HG03442 (cell line): ENCODE measurements at regions not wholly inside any gene's neighbourhood (a gene's known extent, or its start where the extent isn't known, plus 50 kb on each side); places are given as distances from the start of the nearest gene placed in this dataset.
A peak's percentile ranks its signal among the peaks of the same experiment; 100 is the strongest.
"Not testable (repeated sequence)": the region's sequence is repeated elsewhere in the genome, so short reads cannot be mapped to it uniquely, and the experiment has no call there.

Experiments
- ATAC-seq: cut with Tn5 transposase; IDR thresholded peaks from one replicate; pipeline ENCODE4 v1.9.1; 2021; ENCODE audit warnings: mild to moderate bottlenecking, moderate library complexity; ENCODE audit not compliant: unreplicated experiment

DNA sequence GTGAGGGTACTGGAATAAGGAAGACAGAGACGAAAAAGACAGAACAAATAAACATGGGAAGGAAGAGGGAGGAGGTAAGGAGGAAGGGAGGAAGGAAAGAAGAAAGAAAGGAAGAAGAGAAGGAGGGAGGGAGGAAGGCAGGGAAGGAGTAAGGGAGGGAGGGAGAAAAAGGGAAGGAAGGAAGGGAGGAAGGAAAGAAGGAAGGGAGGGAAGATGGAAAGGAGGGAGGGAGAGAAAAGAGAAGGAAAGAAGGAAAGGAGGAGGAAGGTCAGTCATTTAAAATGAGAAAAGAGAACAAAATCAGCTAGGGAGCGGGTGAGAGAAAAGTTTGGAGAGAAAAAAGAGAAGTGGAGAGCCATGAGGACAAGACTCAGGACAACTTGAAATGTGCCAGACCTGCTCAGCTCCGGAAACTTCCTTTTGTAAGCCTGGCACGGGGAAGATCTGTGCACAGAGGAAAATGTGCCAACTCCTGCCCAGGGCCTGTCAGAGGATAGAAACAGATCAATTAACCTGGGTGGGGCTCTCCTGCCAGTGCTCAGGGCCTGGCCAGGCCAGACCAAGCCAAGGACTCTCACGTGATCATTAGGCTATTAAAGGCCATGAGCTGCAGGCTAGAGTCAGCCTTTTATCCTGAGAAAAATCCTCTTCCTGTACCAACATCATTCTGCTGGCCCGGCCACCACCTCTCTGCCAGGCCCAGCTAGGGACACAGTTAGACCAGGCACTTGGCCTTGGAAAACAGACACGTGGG, 50.1 kb upstream of the BCL6 start:
- no peak for ATAC-seq

DNA sequence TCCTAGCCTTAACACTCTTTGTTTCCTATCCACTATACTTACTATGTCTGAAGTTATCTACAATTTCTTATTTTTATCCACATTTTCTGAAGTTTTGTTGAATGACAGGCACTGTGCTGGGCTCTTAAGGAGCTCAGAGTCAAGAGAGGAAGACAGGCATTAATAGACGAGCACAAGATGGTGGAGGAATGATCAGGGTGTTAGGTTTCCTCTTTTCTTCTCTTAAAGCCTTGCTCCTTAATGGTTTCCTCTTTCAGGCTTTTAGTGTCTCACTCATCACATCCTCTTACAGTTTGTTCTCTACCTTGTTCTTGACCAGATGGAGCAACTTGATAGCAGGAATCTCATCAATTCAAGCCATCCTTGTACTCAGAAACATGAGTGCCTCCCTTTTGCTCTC, 52.9 kb upstream of the BCL6 start:
- no peak for ATAC-seq

DNA sequence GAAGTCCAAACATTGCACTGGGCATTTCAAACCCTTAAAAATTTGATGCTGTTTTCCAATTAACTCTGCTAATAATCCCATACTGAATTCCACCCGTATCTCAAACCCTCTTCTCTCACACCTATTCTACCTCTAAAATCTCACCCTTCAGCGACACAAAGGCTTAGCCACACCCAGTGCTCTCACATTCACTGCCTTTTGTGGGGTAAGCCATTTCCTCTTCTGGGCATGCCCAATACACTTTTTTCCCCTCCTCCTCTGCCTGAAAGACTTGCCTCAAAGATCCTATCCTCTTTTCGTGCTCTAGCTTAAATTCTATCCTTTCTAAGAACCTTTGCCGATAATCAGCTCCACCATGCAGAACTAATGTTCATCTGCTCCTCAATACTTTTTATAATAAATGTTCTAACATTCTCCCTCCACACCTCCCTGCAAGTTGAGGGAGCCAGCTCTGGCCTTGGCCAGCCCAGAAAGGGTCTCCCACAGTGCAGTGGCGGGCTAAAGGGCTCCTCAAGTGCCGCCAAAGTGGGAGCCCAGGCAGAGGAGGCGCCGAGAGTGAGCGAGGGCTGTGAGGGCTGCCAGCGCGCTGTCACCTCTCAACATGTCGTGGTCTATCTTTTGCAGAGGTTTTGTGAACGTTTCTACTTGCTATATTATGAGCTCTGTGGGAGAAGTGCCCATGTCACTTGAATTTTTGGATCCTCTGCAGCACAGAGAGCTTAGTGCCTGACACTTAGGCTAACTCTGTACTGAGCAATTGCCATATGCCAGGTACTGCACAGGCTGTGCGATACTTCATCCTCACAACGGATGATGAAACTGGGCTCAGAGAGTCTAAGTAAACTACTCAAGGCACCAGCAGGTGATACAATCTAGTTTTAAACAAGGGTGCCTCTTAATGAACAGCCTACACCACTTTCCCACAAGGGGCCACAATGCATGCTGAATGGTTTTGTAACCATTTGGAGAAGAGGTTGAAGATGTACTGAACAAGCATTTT, 53.6 kb upstream of the BCL6 start:
- ATAC-seq = no peak

DNA sequence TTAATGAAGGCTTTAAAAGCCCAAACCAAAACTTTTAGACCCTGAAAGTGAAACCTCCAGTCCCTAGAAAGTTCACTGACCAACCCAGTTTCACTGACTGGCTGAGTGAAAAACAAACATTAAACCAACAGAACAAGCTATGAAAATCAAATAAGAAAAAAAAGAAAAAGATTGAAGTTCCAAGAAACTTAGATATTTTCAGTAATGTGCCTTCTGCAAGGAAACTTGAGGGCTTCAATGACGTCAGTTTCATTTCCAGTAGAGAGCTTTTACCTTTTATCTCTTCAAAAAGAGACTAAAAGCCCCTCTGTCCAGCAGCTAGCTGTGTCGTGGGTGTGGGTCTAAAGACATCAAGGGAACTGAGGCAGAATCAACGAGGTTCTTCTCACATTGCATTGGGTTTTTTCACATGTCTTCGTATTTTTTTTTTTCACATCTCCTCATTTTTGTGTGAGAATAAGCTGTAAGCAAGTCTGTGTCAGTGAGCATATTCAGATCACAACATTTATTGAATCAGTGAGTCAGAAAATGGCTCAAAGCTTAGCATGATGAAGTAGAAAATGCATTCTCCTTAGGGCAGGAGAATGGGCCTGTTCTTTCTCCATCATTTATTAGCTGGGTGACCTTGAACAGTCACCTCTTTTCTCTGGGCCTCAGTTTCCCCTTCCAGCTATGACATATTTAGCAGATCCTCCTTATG, 54.8 kb upstream of the BCL6 start:
- ATAC-seq = peak; percentile 33

DNA sequence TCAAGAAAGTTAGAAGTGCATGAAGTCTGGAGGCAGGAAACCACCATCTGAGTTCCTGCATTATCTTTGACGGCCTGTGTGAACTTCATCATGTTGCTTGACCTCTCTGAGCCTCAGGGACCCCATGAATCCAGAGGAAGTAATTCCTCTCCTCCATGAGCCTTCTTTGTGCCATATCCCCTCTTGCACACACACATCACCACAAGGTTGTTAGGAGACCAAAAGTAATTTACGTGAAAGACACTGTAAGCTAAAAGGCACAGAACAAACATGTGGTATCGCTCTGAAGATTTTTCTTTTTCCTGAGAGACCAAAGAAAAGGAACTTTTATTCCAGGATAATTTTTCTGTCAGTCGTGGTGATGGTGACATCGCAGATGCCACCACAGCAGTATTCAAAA, 55.9 kb upstream of the BCL6 start:
- ATAC-seq = no peak

DNA sequence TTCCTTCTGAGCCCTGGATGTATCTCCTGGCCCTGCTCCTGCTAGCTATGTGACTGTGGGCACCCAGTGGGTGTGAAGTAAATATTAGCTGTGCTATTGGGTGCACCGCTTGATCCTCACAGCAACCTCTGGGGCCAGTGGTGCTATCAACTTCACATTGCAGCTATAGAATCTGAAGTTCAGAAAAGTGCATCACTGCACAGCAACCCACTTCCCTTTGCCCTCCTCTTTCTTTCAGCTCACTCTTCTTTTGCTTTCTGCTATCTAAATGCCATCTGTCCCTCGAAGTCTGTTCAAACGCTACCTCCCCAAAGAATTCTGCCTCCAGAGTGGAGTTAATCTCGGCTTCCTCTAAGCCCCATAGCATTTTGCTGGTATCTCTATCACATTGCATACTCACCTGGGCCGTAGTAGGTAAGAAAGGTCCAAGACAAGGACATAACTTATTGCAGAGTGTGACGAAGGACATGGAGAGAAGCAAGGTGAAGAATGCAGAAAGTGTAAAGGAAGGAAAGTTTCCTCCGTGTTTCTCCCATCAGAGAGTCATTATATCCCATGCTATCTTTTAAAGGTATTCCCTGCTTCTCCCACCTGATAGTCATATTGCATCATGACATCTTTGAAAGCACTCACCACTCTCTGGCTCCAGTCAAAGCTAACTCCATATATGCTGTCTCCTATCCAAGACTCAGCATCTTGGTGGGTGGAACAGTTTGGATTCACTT, 57.1 kb upstream of the BCL6 start:
- ATAC-seq = no peak

DNA sequence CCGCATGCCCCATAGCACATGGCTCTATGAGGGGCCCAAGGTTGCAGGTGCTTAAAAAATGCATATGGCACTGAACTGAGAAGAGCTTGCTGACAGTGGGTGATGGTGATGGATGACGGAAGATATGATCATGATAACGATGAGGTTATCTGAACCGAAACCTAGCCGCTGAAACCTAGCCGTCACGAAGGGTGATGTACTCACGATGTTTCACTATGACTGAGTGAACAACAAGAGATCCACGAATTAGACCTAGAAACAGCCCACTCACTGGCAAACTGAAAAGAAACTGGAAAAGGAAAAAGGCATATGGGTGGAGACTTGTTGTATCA, 57.6 kb upstream of the BCL6 start:
- ATAC-seq = peak; percentile 91

DNA sequence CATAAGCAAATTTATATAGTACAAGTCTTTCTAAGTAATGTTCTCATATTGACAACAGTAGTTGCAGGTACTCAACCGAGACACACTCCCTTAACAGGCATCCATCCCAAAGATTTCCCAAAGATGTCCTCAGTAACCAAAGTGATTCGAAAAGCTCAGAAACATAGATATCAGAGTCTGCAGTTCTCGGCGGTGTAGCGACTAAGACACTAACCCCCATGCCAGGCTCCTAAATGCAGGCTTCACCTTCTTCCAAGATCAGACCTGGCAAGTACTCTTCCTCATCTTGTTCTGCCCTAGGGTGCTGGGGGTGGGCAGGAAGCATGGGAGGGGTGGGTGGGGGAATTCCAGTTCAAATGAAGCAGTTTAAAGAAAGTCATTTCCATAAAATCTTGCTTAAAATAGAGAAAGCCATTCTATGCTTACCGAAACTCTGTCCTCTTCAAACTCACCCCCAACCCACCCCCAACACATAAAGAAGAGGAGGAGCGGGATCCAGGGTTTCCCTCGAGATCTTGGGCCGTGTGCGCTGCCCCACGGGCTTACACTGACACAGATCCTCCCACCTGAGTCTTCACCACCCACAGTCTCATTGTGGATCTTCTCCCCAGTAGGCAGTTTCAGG, 59.0 kb upstream of the BCL6 start:
- no peak for ATAC-seq

DNA sequence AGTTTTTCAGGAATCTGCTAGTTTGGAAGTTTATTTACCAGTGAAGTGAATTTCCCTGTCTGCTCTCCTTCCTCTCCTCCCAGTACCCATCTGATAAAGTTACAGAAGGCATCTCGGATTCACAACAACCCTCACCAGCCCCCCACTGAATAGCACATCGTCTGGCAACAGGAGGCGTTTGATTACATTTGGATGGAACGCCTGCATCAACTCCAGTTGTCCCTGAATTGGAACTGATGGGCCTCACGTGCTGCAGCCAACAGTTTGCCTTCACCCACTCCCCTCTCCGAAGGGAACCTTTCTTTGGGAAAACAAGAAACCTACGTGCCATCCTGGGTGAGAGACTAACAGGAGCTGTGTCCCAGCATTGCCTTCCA, 59.5 kb upstream of the BCL6 start:
- ATAC-seq = no peak

DNA sequence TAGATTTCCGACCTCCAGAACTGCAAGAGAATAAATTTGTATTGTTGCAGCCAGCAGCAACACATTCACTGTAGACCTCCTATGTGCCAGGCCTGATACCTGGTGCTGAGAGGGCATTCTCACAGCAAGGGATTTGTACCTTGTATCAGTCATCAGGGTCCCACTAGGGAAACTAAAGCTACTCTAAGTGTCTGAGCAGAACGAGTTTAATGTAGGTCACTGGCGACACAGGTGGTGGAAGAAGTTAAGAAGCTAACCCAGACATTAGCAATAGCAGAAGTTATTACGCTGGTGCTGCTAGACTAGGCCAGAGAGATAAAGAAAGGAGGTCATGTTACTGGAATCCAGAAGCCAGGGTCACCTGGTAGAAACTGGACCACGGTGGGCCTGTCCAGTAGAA, 60.5 kb upstream of the BCL6 start:
- ATAC-seq = no peak

DNA sequence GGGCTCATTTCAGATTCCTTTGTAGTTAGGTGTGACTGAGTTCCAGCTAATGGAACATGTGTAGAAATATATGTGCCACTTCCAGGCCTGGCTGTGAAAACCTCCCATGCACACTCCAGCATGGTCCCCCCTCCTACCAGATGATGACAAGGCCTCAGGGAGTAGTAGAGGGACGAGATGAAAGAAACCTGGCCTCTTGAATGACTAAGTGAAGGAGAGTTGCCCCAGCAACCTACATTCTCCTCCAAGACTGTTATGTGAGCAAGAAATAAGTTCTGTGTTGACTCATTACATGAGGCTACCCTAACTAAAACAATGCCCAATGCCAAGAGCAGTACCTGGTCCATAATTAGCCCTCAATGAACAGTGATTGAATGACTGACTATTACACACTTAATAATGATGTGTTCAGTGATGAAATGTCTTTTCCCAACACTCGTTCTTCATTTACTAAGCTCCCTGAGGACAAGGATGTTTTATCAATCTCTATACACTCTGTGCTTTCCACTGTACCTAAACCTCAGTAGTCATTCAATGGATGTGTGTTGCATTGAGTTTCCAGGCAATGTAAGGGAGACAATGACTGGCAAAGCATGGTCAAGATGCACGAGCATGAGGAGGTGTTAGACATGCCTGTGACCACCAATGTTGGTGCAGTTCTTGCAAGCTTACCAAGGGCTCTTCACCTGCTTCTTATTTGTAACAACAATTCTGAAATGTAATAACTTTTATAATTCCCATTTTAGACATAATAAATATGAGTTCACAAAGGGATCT, 62.0 kb upstream of the BCL6 start:
- peak; percentile 44 for ATAC-seq

DNA sequence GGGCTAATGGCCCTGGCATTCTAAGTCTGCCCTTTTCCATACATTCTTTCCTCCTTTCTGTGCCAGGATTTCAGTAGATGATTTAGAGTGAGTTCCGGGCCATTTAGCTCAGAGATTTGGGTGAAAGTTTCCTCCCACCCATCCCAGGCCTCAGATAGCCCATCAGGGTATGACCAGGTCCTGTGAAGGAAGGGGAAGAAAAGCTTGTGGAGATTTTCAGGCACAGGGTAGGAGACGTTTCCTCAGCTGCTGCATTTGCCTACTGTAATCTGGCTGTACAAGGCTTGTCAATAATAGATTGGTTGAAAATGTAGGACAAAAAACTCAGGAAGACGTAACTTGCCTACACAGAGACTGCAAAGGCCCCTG, 63.2 kb upstream of the BCL6 start:
- ATAC-seq = no peak

DNA sequence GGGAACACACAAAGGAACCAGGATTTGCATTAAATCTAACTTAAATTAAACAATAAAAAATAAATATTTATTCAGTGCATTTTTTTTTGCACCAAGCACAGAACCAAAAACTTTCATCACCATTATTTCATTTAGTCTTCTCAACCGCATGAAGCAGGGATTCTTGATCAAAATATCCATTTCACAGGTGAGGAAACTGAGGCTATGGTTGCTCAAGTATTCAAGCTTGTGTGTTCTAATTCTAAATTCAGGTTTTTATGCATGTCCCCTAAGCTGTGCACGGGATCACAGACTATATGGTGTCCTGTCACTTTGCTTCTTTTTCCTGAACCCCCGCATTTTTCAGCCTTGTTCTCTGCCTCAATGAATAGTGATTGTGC, 64.3 kb upstream of the BCL6 start:
- ATAC-seq = no peak

DNA sequence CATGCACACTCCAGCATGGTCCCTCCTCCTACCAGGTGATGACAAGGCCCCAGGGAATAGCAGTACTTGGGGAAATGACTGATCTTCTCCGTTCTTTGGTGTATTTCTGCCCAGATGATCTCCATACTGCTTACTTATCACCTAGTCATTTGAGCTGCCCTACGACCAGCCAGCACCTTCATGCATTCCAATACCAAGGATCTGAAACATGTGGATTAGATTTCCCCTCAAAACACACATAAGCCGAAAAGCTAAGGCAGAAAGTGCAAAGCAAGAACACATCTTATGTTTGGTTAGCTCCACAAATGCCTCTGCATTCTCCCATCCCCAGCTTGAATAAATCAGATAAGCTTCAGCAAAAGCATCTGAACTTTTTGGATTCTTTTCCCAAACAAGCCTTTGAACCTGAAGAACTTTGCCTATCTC, 64.8 kb upstream of the BCL6 start:
- no peak for ATAC-seq

DNA sequence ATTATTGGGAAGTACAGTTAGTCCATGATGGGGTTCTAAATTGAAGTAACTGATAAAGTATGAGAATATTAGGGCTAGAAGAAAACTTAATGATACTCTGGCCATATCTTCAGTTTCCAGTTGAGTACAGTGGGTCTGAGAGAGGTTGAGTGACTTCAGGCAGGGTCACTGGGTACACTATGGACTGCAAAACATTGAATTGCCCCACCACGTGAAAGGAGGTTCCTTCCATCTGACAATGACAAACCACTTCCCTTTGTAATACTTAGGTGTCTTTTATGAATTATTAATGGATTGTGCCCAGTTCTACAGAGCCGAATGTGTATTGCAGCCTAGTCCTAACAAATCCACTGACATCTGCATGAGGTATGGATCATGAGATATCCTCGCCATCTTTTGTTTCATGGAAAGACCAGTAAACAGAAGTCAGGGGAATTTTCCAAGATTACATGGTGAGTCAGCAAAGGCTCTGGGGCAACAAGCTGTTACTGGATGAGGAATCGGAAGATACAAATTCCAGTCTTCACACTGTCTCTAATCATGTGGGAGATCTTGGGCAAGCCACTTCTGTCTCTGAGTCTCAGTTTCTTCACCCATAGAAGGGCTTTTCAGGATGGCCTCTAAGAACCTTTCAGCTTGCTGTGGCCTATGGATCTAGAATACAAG, 66.5 kb upstream of the BCL6 start:
- no peak for ATAC-seq

DNA sequence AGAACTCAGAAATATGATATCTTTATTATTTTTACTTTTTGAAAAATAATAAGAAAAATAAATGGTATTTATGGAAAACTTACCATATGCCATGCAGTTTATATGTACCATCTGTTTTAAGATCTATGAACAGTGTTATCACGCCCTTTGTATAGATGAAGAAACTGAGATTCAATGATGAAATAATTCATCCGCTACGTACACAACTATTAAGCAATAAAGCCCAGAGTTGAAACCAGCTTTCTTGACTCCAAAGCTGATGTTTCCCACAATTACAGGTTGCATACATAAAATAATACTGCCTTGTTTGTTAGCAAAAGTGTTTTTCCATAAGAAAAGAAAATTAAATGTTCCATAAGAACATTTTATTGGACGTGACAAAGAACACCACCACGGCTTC, 67.2 kb upstream of the BCL6 start:
- no peak for ATAC-seq

DNA sequence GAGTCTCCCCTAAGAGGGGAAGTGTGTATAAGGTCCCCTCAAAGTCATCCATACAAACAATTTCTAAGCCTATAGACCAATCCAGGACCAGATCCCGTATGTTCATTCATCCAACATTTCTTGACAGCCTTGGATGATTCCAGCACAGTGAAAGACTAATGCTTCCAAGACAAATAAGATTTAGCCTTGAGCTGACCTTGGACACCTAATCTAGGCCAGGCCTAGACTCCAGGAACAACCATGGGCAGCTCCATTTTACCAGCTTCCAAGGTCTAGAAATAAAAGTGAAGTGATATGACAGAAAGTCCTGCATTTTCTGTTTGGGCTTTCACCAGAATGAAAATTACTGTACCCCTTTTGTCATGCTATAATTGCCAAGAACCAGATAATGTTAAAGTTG, 67.9 kb upstream of the BCL6 start:
- ATAC-seq = no peak

DNA sequence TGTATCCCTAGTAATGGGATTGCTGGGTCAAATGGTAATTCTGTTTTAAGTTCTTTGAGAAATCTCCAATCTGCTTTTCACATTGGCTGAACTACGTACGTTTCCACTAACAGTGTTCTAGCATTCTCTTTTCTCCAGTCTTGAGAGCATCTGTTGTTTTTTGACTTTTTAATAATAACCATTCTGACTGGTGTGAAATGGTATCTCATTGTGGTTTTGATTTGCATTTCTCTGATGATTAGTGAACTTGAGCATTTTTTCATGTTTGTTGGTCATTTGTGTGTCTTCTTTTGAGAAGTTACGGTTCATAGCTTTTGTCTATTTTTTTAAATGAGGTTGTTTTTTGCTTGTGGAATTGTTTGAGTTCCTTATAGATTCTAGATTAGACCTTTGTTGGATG, 72.5 kb upstream of the BCL6 start:
- not testable (repeated sequence) for ATAC-seq

DNA sequence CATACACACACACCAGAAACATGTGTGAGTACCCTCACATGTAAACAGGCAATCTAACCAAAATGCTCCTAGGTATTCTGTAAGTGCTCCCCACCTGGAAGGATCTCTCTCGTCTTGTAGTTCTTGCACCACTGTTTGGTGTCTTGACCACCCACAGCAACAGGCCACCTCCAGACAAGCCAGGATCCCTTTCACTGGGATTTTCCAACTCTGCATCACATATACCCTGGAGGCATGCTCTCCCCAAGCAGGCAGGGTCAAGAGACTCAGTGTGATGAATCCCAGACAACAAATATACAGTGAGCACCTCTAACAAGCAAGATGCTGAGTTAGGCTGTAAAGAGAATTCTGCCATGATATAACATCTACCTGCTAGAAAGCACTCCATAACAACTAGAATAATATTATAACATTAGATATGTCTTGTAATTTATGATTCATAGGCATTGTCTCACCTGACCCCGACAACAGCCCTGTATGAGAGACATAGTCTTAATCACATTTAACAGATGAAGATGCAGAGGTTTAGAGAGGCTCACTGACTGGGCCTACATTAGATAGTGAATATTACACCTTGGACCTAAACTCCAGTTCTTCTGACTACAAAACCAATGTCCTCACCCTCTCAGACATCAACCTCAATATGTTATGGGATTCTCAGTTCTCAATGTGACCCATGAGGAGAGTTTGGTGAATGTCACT, 76.5 kb upstream of the BCL6 start:
- no peak for ATAC-seq
